Stomach smooth muscle (tissue), 2 donors: ENCODE measurements at regions not wholly inside any gene's neighbourhood (a gene's known extent, or its start where the extent isn't known, plus 50 kb on each side); places are given as distances from the start of the nearest gene placed in this dataset.
"Not testable (repeated sequence)": the region's sequence is repeated elsewhere in the genome, so short reads cannot be mapped to it uniquely, and the experiment has no call there.

Source experiments
- H3K27ac ChIP-seq: one replicate; pipeline ENCODE4 v1.7.0; 2013; ENCODE audit warnings: mild to moderate bottlenecking, low read length, inconsistent platforms
- H3K27me3 ChIP-seq, 2 donors: one replicate each; pipeline ENCODE4 v1.7.0; 2013; ENCODE audit warnings: low read length in 2 of 2; ENCODE audit not compliant: insufficient read depth in 2 of 2, control insufficient read depth in 1 of 2
- H3K36me3 ChIP-seq, 2 donors: one replicate each; pipeline ENCODE4 v1.7.0; 2013; ENCODE audit warnings: low read length in 2 of 2; ENCODE audit not compliant: control insufficient read depth in 2 of 2, insufficient read depth in 2 of 2
- H3K4me1 ChIP-seq: one replicate; pipeline ENCODE4 v1.7.0; 2013; ENCODE audit warnings: low read length; ENCODE audit not compliant: control insufficient read depth, insufficient read depth
- H3K4me3 ChIP-seq, 2 donors: one replicate each; pipeline ENCODE4 v1.7.0; 2013; ENCODE audit warnings: low read length in 2 of 2
- H3K9ac ChIP-seq, 2 donors: one replicate each; pipeline ENCODE4 v1.7.0; 2013; ENCODE audit warnings: low read length in 2 of 2, mild to moderate bottlenecking in 1 of 2
- H3K9me3 ChIP-seq, 2 donors: one replicate each; pipeline ENCODE4 v1.7.0; 2013; ENCODE audit warnings: low read length in 2 of 2; ENCODE audit not compliant: control insufficient read depth in 2 of 2
- donor health status: healthy.
- donor health status: Pancreatic carcinoma.

DNA sequence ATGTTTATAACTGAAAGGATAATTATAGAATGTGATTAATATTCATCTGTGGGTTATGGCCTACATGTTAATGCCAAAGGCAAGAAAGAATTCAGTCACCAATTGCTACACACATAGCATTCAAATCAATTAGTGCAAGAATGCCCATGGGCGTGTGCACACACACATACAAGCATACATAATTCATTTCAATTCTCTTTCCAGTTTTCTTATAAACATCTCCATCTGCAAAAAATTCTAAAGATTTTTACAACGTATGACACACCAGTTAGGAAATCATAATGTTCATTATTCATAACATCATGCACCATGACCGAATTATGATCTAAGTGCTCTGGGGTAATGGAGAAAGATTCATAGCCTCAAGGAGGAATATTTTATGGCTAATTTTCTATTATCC lies 111.0 kb upstream of the ADTRP start:
- Histone ChIP-seq H3K36me3 (no peaks in the 10 kb centered on the region), H3K27ac (no peak overlapping the region), H3K4me3 (no peak overlapping the region), H3K4me1 (no peaks in the 10 kb centered on the region), H3K9ac (no peak overlapping the region), H3K27me3 (no peaks in the 10 kb centered on the region), H3K9me3 (peaks cover 0 to 3% of the 10 kb centered on the region in 2 donors)

DNA sequence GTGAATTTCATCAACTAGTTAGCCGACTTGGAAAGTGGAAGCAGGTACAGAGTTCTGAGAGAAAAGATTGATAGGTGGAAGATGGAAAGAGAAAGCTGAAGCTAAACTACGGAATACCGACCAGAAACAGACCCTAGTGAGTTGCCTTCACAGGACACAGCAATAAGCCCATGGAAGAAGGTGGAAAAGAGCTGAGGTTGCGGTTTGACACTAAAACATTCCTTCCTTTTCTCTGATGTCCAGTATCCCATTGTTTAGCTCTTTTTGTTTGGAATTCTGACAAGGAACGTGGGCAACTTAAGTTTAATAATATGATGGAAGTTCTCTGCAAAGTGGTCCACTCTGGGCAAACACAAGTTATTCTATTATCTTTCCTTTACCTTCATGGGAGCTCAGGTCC lies 110.1 kb upstream of the ADTRP start:
- Histone ChIP-seq H3K36me3 (no peaks in the 10 kb centered on the region), H3K9me3 (peaks cover 0 to 3% of the 10 kb centered on the region in 2 donors), H3K4me1 (no peaks in the 10 kb centered on the region), H3K4me3 (no peak overlapping the region), H3K27ac (no peak overlapping the region), H3K27me3 (no peaks in the 10 kb centered on the region), H3K9ac (no peak overlapping the region)

DNA sequence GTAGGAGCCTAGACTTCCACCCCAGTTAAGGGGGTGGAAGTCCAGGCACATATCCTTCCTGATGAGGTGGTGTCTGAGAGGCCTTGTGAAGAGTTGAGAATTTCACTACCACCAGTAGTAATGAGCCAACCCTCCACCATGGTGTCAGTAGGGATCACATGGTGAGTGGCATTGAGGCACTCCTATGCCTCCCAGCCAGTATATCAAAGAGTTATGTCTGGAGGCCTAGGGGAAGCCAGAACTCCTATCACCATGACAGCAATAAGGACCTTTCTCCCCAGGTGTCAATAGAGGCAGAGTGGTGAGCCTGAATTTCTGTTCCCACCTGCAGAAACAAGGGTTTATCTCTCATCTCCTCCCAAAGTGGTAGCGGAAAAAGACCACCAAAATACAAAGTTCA lies 106.6 kb upstream of the ADTRP start:
- H3K36me3 ChIP-seq = no peaks in the 10 kb centered on the region
- no peaks in the 10 kb centered on the region for H3K27me3 ChIP-seq
- H3K9ac ChIP-seq = no peak overlapping the region
- no peak overlapping the region for H3K4me3 ChIP-seq
- no peak overlapping the region for H3K27ac ChIP-seq
- no peaks in the 10 kb centered on the region for H3K4me1 ChIP-seq
- H3K9me3 ChIP-seq = peaks cover 0 to 3% of the 10 kb centered on the region in 2 donors

DNA sequence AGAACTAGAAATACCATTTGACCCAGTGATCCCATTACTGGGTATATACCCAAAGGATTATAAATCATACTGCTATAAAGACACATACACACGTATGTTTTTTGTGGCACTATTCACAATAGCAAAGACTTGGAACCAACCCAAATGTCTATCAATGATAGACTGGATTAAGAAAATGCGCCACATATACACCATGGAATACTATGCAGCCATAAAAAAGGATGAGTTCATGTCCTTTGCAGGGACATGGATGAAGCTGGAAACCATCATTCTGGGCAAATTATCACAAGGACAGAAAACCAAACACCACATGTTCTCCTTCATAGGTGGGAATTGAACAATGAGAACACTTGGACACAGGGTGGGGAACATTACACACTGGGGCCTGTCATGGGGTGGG lies 104.9 kb upstream of the ADTRP start:
- not testable (repeated sequence) for H3K9me3 ChIP-seq, H3K9ac ChIP-seq, H3K27me3 ChIP-seq, H3K36me3 ChIP-seq, H3K4me3 ChIP-seq, H3K27ac ChIP-seq, H3K4me1 ChIP-seq

DNA sequence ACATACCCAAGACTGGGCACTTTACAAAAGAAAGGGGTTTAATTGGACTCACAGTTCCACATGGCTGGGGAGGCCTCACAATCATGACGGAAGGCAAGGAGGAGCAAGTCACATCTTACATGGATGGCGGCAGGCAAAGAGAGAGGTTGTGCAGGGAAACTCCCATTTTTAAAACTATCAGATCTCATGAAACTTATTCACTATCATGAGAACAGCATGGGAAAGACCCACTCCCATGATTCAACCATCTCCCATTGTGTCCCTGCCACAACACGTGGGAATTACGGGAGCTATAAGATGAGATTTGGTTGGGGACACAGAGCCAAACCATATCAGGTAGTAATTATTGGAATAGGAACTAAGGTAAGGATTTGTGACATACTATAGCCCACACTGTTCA lies 101.6 kb upstream of the ADTRP start:
- not testable (repeated sequence) for H3K36me3 ChIP-seq, H3K9me3 ChIP-seq, H3K4me1 ChIP-seq, H3K27me3 ChIP-seq, H3K9ac ChIP-seq, H3K4me3 ChIP-seq, H3K27ac ChIP-seq

DNA sequence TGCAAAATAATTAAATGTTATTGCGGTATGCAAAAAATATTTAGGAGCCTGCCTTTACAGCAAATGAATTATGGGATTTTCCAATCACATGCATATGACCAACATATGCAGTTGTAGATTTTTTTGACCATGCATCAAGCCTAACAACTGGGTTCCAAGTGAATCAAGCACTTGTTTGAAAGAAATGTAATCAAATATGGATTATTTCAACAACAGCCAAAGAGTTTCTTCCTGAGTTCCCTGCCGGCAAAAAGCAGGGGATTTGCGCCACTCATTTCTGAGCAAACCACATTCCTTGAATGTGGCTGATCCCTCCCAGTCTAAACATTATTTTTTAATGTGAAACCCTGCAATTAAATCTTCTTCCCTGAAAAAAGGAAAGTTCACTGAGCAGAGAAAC lies 100.1 kb upstream of the ADTRP start:
- Histone ChIP-seq H3K4me1 (no peaks in the 10 kb centered on the region), H3K27ac (no peak overlapping the region), H3K36me3 (no peaks in the 10 kb centered on the region), H3K4me3 (no peak overlapping the region), H3K9me3 (no peaks in the 10 kb centered on the region), H3K27me3 (no peaks in the 10 kb centered on the region), H3K9ac (no peak overlapping the region)

DNA sequence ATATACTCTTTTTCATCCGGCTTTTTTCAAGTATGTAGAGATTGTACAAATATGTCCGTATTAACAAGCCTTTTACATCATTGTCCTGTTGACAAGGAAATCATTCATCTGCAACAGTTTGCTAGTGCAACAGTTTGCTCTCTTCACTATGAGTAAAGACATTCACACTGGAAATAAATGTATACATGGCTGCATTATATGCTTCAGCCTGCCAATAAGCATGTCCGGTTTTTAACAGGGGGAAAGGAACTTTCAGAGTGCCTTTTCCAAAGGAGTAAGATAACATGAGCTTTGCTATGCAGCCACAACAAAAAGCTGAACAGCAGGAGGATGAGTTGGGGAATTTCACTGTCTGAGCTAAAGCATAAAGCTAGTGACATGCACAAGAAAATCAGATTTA lies 99.4 kb upstream of the ADTRP start:
- Histone ChIP-seq H3K4me1 (no peaks in the 10 kb centered on the region), H3K4me3 (no peak overlapping the region), H3K27me3 (no peaks in the 10 kb centered on the region), H3K9me3 (no peaks in the 10 kb centered on the region), H3K9ac (no peak overlapping the region), H3K36me3 (no peaks in the 10 kb centered on the region), H3K27ac (no peak overlapping the region)

DNA sequence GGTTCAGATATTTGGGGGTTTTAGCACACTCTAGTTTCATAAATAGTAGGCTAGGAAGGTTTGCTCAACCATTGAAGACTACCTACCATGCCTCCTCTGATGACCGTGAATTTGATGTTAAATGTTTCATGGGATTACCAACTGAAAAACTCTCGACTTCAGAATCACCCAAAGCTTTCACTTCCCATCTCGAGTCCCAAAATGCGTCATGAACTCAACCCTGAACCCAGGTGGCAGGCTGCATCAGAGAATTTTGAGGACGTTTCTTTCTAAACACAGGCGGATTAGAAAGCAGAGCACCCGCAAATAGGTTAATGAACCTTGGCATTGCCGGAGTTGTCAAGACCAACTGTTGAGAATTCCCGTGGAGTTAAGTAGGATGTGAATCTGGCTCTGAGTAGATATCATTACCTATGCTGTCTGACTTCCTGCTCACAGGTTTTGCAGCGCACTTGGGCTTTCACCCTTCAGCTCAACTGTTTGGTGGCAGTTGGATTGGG lies 98.4 kb upstream of the ADTRP start:
- H3K4me3 ChIP-seq = no peak overlapping the region
- no peaks in the 10 kb centered on the region for H3K9me3 ChIP-seq

DNA sequence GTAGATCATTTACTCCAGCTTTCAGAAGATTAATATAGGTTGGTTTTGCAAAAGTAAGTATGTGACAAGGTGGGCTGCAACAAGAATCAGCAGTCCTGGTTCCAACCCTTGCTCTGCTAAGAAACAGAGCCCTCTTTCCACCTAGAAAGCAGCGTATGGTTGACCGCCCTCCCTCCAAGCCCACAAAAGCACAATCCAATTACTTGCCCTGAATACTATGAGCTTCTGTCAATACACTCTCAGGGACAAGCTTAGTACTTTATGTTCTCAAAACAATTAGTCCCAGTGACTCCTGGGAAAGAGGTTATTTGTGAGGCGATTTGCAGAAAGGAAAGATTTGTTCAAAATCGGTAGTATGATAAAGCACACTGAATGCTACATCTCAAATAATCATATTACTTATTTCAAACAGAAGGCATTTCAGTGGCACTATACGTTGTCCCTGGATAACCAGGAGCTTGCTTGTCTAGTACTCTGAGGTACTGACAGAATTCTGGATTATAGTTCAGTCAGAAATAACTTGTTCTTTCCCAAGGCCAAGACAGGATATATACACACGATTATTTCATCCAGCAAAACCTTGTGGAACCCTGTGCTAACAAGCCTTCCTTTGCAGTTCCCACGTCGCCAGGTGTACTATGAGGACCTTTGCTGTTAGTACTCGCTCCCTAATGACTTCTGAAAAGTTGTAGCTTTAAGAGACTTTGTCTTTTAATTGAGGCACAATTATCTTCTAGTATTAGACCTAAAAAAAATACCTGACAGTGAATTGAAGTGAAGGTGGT lies 96.9 kb upstream of the ADTRP start:
- Histone ChIP-seq H3K27ac (no peak overlapping the region), H3K4me1 (no peaks in the 10 kb centered on the region), H3K27me3 (no peaks in the 10 kb centered on the region), H3K36me3 (no peaks in the 10 kb centered on the region), H3K9me3 (no peaks in the 10 kb centered on the region), H3K4me3 (no peak overlapping the region), H3K9ac (no peak overlapping the region)

More for the DNA sequence above, 98.4 kb upstream of the ADTRP start:
- Histone ChIP-seq H3K27me3 (no peaks in the 10 kb centered on the region), H3K9ac (no peak overlapping the region), H3K4me1 (no peaks in the 10 kb centered on the region), H3K36me3 (no peaks in the 10 kb centered on the region), H3K27ac (no peak overlapping the region)

DNA sequence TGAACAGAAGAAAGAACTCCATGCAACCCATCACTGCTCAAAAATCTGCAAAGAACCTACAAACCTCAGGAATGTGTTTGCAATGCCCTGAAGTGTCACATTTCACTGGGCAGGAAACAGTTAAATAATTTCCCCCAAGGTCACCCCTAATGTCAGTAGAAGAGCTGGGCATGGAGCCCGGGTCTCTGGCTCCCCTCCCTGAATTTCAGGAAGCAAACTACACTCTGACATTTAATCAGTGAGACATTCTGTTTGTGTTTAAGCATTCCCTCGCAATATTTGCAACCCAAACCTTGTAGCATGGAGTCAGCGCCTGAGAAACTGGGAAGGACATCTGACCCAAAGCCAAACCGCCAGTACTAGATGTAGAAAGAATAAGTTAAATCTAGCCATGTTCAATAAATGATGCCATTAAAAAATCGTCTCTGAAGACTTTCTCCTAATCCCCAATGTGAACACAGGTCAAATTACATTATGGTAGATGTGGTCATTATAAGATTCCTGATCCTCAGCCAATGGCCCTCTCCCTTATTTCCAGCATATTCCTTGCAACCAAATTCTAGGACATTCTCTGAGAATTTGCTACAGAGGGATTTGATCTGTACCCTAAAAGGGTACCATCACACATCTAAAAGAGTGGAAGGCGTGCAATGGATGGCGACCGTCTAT lies 91.2 kb upstream of the ADTRP start:
- H3K27me3 ChIP-seq = no peaks in the 10 kb centered on the region
- H3K36me3 ChIP-seq = no peaks in the 10 kb centered on the region
- H3K9ac ChIP-seq = no peak overlapping the region
- H3K27ac ChIP-seq = no peak overlapping the region
- no peak overlapping the region for H3K4me3 ChIP-seq
- peaks cover 8% of the 10 kb centered on the region for H3K4me1 ChIP-seq
- no peaks in the 10 kb centered on the region for H3K9me3 ChIP-seq

DNA sequence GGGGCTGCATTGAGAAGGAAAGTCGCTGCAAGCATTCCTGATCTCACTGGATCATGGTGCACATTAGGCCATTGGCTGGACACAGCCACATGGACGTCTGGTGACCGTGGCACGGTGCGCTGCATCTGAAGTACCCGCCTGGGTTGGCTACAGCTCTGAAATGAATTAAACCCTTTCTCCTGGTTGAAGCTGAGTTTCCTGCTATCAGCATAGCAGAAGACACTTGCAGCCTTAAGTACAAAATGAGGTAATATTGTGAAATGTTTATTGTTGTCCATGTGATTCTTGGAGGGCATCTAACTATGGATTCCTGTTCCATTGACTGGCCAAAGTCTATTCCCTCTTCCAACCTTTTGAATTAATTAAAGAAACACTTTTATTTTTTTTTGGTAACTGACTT lies 89.8 kb upstream of the ADTRP start:
- Histone ChIP-seq H3K4me1 (peaks cover 8% of the 10 kb centered on the region), H3K9ac (no peak overlapping the region), H3K36me3 (no peaks in the 10 kb centered on the region), H3K27ac (no peak overlapping the region), H3K9me3 (no peaks in the 10 kb centered on the region), H3K4me3 (no peak overlapping the region), H3K27me3 (no peaks in the 10 kb centered on the region)
